ENCODE measurements at regions not wholly inside any gene's neighbourhood (a gene's known extent, or its start where the extent isn't known, plus 50 kb on each side); places are given as distances from the start of the nearest gene placed in this dataset.
"Not testable (repeated sequence)": the region's sequence is repeated elsewhere in the genome, so short reads cannot be mapped to it uniquely, and the experiment has no call there.

DNA sequence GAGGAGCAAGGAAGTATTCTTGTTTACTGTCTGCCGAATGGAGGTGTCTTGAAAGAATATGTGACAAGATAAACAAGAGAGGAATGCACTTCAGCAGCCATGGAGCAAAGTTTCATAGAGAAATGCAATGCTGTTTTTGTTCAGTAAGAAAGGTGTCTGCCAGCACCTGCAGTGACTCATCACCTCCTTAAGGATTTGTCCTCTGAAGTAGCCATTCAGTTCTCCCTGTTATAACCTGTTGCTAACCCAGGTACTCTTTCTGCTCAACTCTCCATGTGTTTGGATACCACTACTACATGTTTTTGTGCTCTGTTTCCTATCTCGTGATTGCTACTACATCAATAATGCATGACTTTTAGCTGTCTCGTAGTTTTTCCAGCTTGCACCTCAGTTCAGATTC lies 328.9 kb downstream of the CHL1 start:
- DNase-seq: no peak

DNA sequence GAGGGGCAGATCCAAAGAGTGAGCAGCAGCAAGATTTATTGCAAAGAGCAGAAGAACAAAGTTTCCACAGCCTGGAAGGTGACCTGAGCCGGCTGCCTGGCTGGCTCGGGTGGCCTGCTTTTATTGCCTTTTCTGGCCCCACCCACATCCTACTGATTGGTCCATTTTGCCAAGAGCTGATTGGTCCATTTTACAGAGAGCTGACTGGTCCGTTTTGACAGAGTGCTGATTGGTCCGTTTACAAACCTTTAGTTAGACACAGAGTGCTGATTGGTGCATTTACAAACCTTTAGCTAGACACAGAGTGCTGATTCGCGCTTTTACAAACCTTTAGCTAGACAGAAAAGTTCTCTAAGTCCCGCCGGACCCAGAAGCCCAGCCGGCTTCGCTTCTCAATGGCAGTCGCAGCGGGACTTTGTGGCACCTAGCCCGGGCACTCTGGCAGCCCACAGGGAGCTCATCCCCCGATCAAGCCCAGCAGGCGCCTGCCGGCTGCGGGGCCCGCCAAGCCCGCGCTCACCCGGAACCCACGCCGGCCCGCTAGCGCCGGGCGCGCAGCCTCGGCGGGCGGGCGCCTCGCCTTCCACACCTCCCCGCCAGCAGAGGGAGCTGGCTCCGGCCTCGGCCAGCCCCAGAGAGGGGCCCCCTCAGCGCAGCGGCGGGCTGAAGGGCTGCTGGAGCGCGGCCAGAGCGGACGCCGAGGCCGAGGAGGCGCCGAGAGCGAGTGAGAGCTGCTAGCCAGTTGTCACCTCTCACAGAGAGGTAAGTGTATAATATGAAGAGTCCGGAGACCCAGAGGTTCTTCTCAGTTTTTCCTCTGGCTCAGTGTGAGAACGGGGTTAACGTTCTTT lies 339.2 kb downstream of the CHL1 start:
- no peak for DNase-seq

DNA sequence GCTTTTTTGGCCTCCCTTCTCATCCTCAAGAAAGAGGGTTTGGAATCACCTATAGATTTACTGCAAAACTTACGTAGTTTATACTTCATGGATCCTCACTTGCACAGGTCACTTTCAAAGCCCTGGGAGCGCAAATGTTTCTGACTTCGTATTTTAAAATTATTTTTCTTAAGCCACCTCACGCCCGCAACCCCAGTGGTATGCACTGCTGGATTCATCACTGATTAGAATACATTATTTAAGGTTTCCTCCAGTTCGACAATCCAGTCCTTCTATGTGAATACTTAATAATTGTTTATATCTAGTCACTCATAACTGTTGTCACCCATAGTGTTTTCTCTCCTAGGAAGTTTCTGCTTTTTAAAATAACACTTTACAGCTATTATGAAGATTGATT lies 339.9 kb downstream of the CHL1 start:
- no peak for DNase-seq

DNA sequence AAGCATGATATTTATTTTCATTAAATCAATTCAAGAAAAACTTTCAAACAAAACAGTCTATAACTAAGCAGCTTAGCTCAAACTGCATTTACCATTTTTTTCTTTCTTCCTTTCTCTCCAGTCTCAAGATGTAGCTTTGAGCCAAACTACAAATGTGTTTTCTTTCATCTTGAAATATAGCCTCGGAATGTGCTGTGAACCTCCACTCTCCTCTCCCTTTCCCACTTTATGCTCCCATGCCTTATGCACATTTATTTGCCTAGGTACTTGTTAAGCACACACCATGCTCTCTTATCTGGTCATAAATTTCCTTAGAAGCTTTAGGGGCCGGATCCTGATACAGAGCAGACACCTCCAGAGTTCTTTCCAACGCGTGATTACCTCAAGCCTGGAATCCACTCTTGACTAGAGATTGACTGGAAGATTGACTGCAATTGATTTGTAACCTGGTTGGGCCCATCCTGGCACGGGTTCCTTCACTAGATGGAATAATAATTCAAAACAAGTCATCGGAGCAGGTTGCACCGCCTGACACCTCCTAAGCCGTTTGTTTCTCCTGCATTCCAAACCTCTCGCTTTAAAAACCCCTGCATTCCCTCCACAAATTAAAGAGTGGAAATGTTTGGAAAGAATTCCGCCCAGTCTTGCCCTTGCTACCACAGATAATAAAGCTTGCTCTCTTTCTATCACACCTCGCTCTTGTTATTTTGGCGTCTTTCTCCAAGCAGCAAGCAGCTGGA lies 344.7 kb downstream of the CHL1 start:
- no peak for DNase-seq

DNA sequence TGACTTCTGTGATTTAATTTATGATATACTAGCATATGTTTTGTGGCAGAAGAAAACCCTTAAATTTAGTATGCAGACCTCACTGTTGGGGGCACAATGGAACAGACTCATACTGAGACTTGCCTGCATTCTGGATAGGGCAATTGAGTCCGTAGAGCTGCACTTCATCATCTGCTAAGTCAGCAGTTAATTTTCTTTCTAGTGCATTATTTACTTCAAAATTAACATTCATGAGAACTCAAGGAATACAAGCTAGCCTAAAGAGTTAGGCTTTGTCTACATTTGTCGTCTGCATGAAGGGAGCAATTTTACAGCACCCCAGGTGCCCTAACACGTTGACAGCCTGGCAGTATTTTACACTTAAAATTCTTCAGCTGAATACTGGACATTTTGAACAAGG lies 345.5 kb downstream of the CHL1 start:
- DNase-seq: no peak

DNA sequence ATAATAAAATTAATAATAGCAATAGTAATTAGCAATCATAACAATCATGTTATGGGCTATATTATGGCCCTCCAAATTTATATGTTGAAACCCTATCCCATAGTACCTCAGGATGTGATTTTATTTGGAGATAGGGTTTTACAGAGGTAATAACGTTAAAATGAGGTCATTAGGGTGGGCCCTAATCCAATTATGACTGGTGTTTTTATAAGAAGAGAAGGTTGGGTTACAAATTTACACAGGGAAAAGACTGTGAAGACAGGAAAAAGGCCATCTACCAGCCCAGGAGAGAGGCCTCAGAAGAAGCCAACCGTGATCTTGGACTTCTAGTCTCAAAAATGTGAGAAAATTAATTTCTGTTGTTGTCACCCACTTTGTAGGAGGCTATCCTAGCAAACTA lies 353.1 kb downstream of the CHL1 start:
- DNase-seq: no peak

DNA sequence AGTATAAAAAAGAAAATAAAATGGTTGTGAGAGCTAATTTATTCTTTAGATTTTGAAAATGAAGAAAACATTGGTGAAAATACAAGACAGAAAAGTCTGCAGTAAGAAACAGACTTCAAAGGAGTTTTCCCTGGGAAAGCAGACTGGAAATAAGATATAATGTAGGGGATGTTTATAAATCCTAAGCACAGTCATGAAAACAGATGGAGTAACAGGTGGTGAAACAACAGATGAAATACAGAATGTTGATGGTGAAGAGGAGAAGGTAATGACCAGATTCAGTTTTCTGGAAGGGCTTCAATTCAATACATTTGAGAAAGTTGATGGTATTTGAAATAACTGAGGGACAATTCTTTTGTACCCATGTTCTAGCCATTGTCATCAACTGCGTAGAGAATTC lies 353.9 kb downstream of the CHL1 start:
- no peak for DNase-seq

DNA sequence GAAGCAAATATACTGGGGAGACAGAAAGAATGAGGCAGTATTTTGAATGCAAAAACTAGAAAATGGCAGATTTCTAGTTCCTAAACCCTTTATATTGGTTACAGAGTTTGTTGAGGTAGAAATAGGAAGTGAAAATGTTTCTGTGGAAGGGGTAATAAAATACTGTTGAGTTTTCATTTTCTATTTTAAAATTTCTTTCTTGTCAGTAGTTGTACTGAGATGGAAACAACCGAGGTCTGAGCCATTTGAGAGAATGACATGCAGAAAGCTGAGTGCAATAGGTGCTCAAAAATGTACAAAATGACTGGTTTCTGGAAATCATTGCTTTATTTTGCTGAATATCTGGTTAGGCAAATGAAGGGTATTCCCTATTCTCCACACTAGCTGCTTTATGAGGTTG lies 361.4 kb downstream of the CHL1 start:
- no peak for DNase-seq

DNA sequence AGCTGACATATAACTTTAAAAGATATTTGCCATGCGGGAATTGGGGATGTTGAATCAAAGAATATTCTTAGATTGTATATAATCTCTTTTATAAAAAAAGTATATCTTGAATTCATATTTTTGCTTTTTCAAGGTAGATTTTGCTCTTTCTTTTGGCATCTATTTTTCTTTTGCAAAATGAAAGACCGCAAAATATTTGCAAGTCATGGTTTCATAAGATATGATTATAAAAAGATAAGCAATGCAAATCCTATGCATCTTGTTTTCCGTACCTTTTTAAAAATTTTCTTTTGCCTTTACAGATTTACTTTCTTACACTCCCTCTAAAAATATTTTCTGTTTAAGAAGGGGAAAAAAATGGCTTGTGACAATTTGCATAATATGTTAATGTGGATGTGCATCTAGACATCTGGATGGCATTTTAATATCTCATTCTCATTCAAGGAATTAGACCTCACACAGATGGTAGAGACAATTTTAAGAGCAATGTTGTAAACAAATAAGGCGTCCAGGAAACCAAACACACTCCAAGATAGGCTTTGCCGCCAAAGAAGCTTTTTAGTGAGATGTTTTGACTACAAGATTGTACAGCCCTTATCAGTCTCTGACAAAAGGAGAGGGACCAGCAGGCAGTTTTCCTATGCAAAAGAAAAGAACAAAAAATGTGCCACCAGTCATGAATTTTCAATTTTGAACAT lies 371.1 kb downstream of the CHL1 start:
- DNase-seq: no peak

DNA sequence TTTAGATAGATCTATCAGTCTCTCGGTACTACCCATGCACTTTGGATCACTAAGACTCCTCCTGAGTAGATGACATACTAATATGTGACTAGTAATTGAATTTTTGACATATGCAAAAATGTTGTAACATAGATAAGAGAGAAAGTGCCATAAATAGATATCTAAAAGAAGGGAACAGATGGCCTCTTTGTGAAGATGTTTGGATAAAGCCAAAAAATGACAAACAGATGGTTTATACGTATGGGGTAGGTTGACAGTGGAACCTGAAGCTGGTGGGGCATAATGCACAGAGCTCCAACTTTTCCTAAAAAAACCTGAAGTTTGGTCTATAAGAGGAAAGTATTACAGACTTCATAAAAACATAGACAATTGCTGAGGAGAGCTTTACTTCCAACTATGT lies 383.0 kb downstream of the CHL1 start:
- DNase-seq: not testable (repeated sequence)

DNA sequence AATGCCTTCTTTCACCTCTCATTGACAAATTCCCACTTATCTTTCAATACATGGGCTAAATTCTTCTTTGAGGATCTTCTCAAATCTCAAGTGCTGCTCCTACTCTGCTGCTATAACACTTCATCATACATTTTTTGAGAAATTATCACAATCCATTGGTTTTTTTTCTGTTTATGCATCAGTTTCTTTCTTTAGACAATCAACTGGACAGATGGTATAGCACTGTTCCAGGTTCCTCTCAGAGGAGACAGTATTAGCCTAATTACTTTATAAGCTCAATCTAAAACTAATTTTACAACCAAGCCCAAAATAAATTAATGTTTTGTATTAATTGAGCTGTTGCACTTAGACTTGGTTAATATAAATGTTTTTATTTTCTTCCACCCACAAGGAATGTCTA lies 392.5 kb downstream of the CHL1 start:
- not testable (repeated sequence) for DNase-seq

DNA sequence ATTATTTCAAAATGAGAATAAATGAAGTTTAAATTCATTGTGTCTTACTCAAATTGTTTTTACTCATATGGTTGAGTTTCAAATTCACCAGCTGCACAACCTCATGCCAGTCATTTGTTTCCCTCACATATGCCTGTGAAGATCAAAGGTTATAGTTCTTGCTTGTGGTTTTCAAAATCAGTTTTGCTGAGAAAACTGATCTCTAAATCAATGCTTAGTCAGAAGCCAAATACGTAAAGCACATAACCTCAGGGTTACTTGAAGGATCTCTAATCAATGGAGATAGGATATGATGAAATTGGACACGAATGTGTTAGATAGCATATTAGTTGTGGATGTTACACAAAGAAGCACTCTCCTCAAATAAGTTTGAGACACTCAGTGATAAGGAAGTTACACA lies 400.7 kb downstream of the CHL1 start:
- DNase-seq: not testable (repeated sequence)

DNA sequence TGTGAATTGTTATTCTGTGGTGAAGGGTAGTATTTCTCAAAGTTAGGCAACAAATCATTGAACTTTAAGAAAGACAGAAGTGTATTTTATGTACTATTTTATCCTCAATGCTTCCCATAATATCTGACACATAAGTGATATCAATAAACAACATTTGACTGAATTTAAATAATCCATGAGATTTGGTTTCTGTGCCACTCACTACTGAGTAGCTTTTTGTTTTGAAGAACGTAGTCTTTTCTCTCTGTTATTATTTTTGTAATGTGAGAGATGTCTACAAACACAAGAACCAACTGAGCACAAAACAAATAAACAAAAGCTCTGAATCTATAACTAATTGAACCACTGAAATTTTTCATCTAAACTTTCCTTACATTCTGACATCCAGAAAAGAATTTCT lies 401.2 kb downstream of the CHL1 start:
- DNase-seq: not testable (repeated sequence)

DNA sequence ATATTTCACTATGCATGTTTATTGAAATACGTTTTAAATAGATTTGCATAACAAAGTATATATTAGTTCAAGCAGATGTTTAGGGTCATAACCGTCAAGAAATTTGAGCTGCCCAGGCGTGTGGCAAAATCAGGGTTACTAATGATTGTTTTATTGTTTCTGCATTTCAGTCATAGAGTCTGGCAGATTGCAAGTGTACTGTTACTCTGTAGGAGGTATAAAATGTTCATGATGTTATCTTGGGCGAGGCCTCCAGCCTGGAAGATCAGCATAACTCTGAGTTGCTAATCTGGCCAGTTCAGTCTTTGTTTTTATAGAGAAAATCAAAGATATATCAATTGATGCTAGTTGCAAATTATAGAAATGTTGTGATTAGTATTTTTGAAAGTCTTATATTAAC lies 410.9 kb downstream of the CHL1 start:
- not testable (repeated sequence) for DNase-seq

DNA sequence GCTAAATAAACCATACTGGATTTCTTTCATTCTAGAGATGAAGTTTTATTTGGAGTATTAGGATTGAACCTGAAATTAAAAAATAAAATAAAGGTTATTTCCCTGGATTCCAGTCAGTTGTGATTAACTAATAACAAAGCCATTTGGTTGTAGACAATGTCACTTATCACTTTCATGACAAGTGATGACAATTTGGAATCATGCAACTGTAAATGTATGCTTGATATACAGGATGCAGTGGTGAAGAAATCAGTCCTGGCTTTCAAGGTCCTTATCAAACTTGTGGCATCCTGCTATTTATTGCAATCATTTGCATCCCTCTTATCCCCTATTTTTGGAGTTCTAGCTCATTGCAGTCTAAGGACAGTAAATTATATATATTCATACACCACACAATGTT lies 425.2 kb downstream of the CHL1 start:
- DNase-seq: no peak

DNA sequence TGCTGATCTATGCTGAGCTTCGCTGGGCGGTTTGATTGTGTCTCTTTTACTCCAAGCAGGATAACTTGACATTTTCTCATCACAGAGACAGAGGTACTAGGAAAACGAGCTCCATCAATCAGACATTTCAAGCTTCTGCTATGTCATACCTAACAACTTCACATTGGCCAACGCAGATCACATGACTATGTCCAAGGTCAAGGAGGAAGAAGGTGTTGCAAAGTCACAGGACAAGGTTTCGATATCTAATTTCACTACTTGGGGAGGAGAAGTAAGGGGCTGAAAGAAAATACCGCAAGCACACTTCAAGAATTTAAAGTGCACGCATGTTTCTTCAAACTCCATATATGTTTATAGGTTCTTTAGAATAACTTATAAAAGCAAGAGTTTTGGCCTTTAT lies 425.8 kb downstream of the CHL1 start:
- DNase-seq: no peak

DNA sequence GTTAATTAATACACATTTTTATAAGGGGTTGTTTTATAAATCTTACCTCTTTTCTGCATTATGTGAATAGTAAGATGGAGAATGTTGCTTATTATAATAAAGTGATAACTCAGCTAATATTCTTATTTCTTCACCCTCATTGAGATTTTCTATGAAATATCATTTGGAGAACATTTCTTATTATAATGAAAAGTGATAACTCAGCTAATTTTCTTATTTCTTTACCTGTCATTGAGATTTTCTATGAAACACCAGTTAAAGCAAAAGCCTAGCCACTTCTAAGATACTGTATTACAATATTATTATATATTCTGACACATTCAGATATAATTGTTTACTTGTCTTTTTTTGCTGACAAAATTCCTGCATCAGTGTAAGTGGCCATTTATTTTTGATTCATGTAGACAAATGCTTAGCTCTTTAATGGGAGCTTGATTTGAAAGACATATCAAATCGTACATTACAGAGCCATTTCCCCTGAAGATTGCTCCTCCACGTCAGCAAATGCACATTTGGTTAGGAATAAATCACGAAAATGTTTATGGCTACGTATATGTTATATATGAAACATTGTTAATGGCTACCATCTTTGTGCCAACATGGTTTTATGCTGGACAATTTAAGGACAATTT lies 427.5 kb downstream of the CHL1 start:
- DNase-seq: no peak

DNA sequence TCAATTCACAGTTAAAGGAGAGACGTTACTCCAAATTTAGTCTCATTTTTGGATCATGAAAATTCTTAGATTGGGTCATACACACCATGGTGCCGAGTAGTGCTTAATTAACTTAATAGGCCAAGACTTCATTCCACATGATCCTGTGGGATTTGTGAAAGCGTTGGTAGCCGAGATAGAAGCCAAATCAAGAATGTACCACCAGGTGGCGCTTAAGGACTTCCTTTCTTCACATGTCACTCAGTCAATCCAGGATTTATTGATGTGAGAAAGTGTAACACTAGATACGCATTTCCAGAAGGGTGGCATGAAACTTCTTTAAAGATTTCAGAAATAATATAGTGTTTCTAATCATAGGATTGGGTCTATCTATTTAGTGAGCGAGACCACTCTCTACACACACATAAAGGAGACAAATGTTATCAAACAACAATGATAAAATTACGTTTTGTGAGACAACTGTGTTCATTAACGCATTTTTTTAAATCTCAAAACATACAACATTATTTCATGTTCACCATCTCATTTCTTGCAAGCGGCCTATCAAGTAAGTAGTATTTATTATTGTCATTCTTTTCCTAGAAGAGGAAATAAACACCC lies 436.1 kb downstream of the CHL1 start:
- peak; percentile 7 for DNase-seq

DNA sequence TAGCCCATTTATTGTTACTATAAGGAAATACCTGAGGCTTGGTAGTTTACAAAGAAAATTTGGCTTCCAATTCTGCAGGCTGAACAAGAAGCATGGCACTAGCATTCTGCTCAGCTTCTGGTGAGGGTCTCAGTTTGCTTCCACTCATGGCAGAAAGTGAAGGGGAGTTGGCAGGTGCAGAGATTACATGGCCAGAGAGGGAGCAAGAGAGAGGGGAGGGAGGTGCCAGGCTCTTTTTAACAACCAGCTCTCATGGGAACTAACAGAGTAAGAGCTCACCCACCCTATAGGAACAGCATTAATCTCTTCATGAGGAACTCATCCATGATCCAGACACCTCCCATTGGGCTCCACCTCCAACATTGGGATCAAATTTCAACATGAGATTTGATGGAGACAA lies 437.9 kb downstream of the CHL1 start:
- DNase-seq: no peak

DNA sequence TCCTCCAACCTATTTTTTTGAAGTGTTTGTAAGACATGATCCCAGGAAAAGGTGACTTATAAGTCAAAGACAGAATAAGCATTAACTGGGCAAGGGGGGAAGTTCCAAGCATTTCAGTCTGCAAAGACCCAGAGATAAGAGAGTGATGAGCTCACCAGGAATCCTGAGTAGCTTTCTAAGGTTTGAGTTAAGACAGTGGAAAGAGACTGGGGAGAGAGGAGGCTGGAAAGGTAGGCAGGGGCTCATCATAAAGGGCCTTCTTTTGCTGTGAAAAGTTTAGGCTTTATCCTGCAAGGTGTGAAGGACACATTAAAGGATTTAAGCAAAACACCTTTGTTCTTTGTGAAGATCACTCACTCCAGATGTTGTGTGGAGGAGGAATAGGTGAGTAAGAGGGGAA lies 438.8 kb downstream of the CHL1 start:
- DNase-seq: no peak

DNA sequence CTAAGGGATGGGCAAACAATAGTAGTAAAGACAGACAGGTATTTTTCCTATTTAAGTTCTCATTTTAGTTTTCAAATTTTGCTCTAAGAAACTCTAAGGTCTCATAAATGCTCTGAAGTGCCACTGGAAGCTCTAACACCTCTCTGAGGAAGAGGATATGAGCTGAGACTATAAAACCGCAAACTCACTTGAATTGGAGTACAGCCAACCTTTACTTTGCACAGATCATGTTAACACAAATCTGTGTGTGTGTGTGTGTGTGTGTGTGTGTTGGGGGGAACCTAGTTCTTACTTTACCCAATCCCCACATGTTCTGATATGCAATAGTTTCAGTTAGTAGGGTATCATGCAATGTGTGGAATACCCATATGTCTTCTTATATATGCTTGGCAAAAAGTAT lies 446.8 kb downstream of the CHL1 start:
- DNase-seq: no peak

DNA sequence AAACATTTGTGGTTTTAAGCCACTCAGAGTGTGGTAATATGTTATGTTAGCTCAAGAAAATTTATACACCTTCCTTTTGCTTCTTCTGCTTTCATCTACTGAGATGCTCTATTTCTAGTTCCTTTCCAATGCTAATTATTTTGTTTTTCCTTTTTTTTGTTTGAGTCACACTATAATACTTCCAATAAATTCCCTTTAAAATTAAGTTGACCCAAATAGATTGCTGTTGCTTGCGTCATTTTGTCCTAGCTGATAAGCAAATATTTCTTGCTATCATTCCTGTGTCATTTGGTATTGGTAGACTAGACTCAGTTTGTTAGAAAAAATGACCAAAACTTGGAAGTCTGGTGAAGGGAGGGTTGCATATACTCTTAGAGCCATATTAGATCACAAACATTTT lies 437.0 kb upstream of the CNTN6 start:
- no peak for DNase-seq

DNA sequence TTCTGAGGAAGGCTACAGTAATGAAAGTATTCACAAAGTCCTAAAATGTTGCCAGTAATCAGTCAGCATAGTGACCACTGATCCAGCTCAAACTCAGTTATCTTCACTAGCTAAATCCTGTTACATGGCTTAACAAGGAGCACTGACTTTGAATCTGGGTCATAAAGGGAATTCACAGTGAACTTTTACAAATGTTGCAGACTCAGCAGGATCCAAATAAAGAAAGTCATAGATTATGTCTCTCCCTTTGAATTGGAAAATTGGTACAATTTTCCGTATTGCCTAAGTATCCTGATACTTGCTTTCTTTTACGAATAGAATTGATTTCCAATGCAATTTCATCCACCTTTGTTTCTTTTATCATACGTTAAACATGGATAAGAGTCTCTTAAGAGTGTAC lies 431.5 kb upstream of the CNTN6 start:
- no peak for DNase-seq
